HEK293T (cell line): ENCODE measurements at regions not wholly inside any gene's neighbourhood (a gene's known extent, or its start where the extent isn't known, plus 50 kb on each side); places are given as distances from the start of the nearest gene placed in this dataset.

Source experiments
- CTCF ChIA-PET: fragments of 350-600 bp; formaldehyde crosslinking; extraction: SDS; loops from one replicate; lab custom pipeline; 2021; ENCODE audit warnings: antibody characterized with exemption, inconsistent platforms; lab: Yijun Ruan, JAX
- POLR2A ChIA-PET: fragments of 350-600 bp; formaldehyde crosslinking; extraction: SDS; loops from one replicate; lab custom pipeline; 2020; ENCODE audit warnings: antibody characterized with exemption, inconsistent platforms; lab: Yijun Ruan, JAX
- DNase-seq: peaks from one replicate; pipeline ENCODE4 v3.0.0; 2012; ENCODE audit warnings: mixed read lengths; ENCODE audit errors: extremely low spot score
- ARNT ChIP-seq: fragments of 450-650 bp; IDR thresholded peaks from 2 replicates; pipeline ENCODE4 v1.6.1; 2017; ENCODE audit warnings: mild to moderate bottlenecking
- BHLHE40 ChIP-seq: fragments of 450-650 bp; IDR thresholded peaks from 2 replicates; pipeline ENCODE4 v1.6.1; 2016; ENCODE audit warnings: mild to moderate bottlenecking, moderate library complexity, borderline replicate concordance
- CTBP1 ChIP-seq: fragments of 450-650 bp; IDR thresholded peaks from 2 replicates; pipeline ENCODE4 v1.6.1; 2016; ENCODE audit warnings: borderline replicate concordance
- ELF4 ChIP-seq: fragments of 450-650 bp; IDR thresholded peaks from 2 replicates; pipeline ENCODE4 v1.6.1; 2017; ENCODE audit warnings: antibody characterized with exemption
- FOXA1 ChIP-seq: fragments of 450-650 bp; IDR thresholded peaks from 2 replicates; pipeline ENCODE4 v1.6.1; 2016; ENCODE audit warnings: mild to moderate bottlenecking
- FOXK2 ChIP-seq: fragments of 450-650 bp; IDR thresholded peaks from 2 replicates; pipeline ENCODE4 v1.6.1; 2016; ENCODE audit warnings: mild to moderate bottlenecking
- FOXM1 ChIP-seq: fragments of 450-650 bp; IDR thresholded peaks from 2 replicates; pipeline ENCODE4 v1.6.1; 2017; ENCODE audit warnings: mild to moderate bottlenecking, borderline replicate concordance
- HDGF ChIP-seq: fragments of 450-650 bp; IDR thresholded peaks from 2 replicates; pipeline ENCODE4 v1.6.1; 2017; ENCODE audit warnings: antibody characterized with exemption, borderline replicate concordance
- L3MBTL2 ChIP-seq: fragments of 450-650 bp; conservative IDR thresholded peaks from 2 replicates; pipeline ENCODE4 v1.6.1; 2016; ENCODE audit warnings: mild to moderate bottlenecking
- LEF1 ChIP-seq: fragments of 450-650 bp; IDR thresholded peaks from 2 replicates; pipeline ENCODE4 v1.6.1; 2017; ENCODE audit warnings: mild to moderate bottlenecking, borderline replicate concordance
- NFRKB ChIP-seq: fragments of 450-650 bp; IDR thresholded peaks from 2 replicates; pipeline ENCODE4 v1.6.1; 2016; ENCODE audit warnings: mild to moderate bottlenecking, moderate library complexity
- SP1 ChIP-seq: fragments of 450-650 bp; IDR thresholded peaks from 2 replicates; pipeline ENCODE4 v1.6.1; 2017
- SUZ12 ChIP-seq: fragments of 450-650 bp; IDR thresholded peaks from 2 replicates; pipeline ENCODE4 v1.6.1; 2016; ENCODE audit warnings: mild to moderate bottlenecking
- TARDBP ChIP-seq: fragments of 450-650 bp; IDR thresholded peaks from 2 replicates; pipeline ENCODE4 v1.6.1; 2016
- ZNF384 ChIP-seq: fragments of 450-650 bp; IDR thresholded peaks from 2 replicates; pipeline ENCODE4 v1.6.1; 2016
- TF ChIP-seq, protein P1 (sequence below): fragments of 450-650 bp; IDR thresholded peaks from 2 replicates; pipeline ENCODE4 v1.6.1; 2016

DNA sequence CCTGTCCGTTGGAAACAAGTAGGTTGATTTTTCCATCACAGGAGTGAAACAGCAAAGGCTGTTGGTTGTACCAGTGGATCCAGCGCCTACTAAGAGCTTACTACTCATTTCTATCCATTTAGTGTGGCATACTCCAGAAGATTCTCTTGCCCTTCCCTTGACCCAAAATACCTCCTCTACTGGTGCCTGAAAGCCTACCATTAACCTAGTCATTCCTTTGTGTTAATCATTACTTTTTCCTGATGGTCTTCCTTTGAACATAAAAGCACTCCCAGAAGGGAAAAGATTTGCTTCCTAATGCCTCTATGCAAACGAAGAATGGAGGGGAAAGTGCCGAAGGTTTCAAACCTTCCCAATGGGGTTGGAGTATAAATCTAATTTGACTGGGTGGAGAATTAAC is 123.3 kb downstream of the QRSL1 start:
- TF ChIP-seq HDGF, result no peak
- TF ChIP-seq, protein P1, sequence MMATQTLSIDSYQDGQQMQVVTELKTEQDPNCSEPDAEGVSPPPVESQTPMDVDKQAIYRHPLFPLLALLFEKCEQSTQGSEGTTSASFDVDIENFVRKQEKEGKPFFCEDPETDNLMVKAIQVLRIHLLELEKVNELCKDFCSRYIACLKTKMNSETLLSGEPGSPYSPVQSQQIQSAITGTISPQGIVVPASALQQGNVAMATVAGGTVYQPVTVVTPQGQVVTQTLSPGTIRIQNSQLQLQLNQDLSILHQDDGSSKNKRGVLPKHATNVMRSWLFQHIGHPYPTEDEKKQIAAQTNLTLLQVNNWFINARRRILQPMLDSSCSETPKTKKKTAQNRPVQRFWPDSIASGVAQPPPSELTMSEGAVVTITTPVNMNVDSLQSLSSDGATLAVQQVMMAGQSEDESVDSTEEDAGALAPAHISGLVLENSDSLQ, result no peak
- no peak for DNase-seq
- ChIA-PET POLR2A (no interaction called here), CTCF (no interaction called here)

DNA sequence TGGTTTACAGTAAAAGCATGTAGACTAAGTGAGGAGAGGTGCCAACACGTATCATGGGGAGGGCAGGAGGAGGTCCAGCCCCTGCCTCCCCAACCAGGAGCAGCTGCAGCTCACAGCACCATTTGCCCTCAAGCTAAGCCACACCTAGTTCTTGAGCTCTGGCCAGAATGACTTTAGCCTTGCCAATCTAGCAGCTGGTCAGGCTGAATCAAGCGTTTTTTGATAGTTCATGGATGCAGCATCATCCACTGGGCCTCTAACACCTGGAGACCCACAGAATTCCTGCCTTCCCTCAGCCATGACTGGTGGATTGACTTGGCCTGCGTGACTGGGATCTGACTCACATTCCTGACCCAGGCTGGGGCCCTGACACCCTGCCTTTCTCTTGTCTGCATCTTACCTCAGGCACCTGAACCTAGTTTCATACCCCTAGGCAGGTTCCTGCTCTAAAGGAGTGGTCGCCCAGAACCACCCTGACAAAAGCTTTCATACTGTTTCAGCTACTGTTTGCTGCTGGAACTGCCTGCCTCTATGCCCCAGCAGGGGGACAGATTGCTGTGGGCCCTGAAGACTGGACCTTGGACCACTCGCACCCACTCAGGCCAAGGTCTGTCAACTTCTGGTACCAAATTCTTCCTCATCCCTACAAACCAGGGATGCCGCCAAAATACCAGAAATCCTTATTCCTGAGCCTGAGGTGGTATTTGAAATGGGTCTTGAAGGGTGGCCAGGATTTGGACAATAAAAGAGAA is 122.3 kb downstream of the QRSL1 start:
- CTCF ChIA-PET, result no interaction called here
- TF ChIP-seq TARDBP (no peak), FOXM1 (no peak), ZNF384 (no peak), NFRKB (no peak), BHLHE40 (no peak), FOXK2 (no peak), LEF1 (no peak), SUZ12 (no peak), ELF4 (no peak), HDGF (no peak)
- TF ChIP-seq, protein P1, result no peak
- POLR2A ChIA-PET, result no interaction called here
- DNase-seq, result no peak

DNA sequence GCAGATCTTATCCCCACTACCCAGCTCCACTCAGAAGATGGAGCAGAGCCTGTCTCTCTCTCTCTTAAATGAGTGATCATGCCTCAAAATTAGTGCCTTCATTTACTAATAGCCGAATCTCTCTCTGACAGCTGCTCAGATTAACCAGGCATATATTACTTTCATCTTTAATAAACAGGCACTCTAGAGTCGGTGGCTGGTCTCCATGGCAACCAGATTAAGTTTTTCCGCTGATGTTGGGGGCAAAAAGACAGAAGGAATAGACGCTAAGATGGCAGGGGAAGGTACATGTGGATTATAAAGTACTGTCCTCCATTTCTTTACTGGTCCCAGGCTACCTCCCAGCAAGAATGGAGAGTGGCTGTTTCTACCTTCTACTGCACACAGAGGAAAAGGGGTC is 121.6 kb downstream of the QRSL1 start:
- ChIA-PET POLR2A (no interaction called here), CTCF (no interaction called here)
- DNase-seq, result no peak
- no peak for TF ChIP-seq FOXA1
- TF ChIP-seq SUZ12, result no peak
- TF ChIP-seq LEF1, result no peak
- TF ChIP-seq L3MBTL2, result no peak
- no peak for TF ChIP-seq HDGF
- TF ChIP-seq SP1, result no peak
- no peak for TF ChIP-seq TARDBP
- TF ChIP-seq, protein P1, result no peak
- TF ChIP-seq ZNF384, result no peak
- TF ChIP-seq FOXK2, result no peak
- no peak for TF ChIP-seq ELF4
- no peak for TF ChIP-seq BHLHE40
- no peak for TF ChIP-seq NFRKB
- no peak for TF ChIP-seq CTBP1
- no peak for TF ChIP-seq FOXM1
- TF ChIP-seq ARNT, result no peak

DNA sequence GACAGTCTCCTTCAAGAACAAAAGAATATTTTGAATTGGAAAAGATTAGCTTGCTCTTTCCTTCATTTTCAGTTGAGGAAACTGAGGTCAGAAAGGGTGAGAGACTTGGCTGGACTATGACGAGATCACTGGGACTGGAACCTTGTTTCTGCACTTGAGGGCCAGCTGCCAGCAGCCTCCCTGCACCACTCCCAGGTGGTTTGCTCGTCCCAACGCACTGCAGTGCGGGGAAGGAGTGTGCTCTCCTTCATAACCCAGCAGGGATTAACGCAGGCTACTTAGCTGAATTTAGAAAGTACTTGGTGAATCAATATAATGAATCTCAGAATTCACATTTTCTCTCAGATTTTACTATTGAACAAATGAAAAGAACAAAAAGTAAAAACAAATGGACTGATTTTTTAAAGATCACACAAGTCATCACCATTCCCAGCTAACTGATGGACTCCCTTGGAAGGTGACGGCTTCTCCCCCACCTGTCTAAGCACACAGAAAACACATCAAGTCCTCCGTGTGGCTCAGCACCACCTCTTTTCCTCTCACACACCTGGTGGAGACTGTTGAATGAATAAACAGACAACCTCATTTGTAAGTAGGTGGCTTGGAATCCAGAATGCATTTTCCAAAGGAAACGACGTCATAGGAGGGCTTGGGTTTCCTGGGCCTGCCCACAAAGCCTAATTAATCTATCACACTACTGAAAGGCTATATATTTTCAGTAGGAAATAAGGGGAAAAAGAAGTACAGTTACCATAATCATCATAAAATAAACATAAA is 121.0 kb downstream of the QRSL1 start:
- POLR2A ChIA-PET, result interaction anchor here (1.7 kb wide), 1 partner anchor 224 kb away, joined by 5 read pairs; the partner anchor contains the start of gene CD24
- no peak for DNase-seq

DNA sequence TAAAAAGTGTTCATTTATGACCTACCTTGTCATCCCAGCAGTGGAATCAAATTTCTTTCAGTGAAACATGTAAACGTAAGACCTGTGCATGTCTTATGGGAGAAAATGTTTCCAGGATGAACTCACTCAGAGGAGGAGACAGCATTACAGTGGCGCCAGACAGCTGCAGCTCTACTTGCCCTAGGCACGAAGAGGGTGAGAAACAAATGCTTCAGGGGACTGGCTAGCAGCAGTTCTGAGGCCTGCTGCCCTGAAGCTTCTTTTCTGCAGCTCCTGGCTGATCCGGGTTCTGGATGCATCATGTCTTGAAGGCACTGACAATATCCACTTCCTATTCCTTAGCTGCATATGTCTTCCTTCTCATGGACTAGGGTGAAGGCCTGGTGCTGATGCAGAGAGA is 120.2 kb downstream of the QRSL1 start:
- CTCF ChIA-PET, result no interaction called here
- no peak for TF ChIP-seq BHLHE40
- TF ChIP-seq, protein P1, result no peak
- TF ChIP-seq HDGF, result no peak
- no peak for TF ChIP-seq ARNT
- no peak for TF ChIP-seq SP1
- TF ChIP-seq FOXK2, result no peak
- no peak for TF ChIP-seq NFRKB
- TF ChIP-seq LEF1, result no peak
- TF ChIP-seq CTBP1, result no peak
- TF ChIP-seq FOXM1, result no peak
- TF ChIP-seq ELF4, result no peak
- no peak for TF ChIP-seq ZNF384
- TF ChIP-seq L3MBTL2, result no peak
- TF ChIP-seq SUZ12, result no peak
- TF ChIP-seq FOXA1, result no peak
- no peak for TF ChIP-seq TARDBP
- no peak for DNase-seq

More for the DNA sequence above, 121.0 kb downstream of the QRSL1 start:
- CTCF ChIA-PET, result no interaction called here
- TF ChIP-seq ARNT (no peak), L3MBTL2 (no peak), FOXA1 (no peak), TARDBP (no peak), LEF1 (no peak), CTBP1 (no peak), FOXM1 (no peak), FOXK2 (no peak), HDGF (no peak), SUZ12 (no peak), ELF4 (no peak), SP1 (no peak), BHLHE40 (no peak), ZNF384 (no peak), NFRKB (no peak)
- TF ChIP-seq, protein P1, result no peak

More for the DNA sequence above, 120.2 kb downstream of the QRSL1 start:
- POLR2A ChIA-PET, result interaction anchor here (1.7 kb wide), 1 partner anchor 224 kb away, joined by 5 read pairs; the partner anchor contains the start of gene CD24
